GM12878 (cell line): ENCODE measurements at regions not wholly inside any gene's neighbourhood (a gene's known extent, or its start where the extent isn't known, plus 50 kb on each side); places are given as distances from the start of the nearest gene placed in this dataset.

Source experiments
- BHLHE40 ChIP-seq, 2 experiments: fragments of 450-650 bp in 1 of 2; IDR thresholded peaks; 2 replicates each; pipeline ENCODE4 v1.6.1; 2011 to 2017; ENCODE audit warnings: low read depth in 2 of 2, borderline replicate concordance in 1 of 2, improper control_type of control experiment in 1 of 2, low read length in 1 of 2, mild to moderate bottlenecking in 1 of 2
- CREB1 ChIP-seq: IDR thresholded peaks from 2 replicates; pipeline ENCODE4 v1.6.1; 2012; ENCODE audit warnings: low read depth, mild to moderate bottlenecking, inconsistent platforms
- ETV6 ChIP-seq, 2 experiments: fragments of 450-650 bp in 1 of 2; IDR thresholded peaks in 1 of 2; conservative IDR thresholded peaks in 1 of 2; 2 replicates each; pipeline ENCODE4 v1.6.1; 2014; ENCODE audit warnings: antibody characterized with exemption in 1 of 2, borderline replicate concordance in 1 of 2, low read depth in 1 of 2, mild to moderate bottlenecking in 1 of 2, moderate library complexity in 1 of 2
- HCFC1 ChIP-seq: fragments of 150-350 bp; IDR thresholded peaks from 2 replicates; pipeline ENCODE4 v1.6.1; 2014; ENCODE audit warnings: low read length
- IKZF2 ChIP-seq, 2 experiments: fragments of 450-650 bp; IDR thresholded peaks; 2 replicates each; pipeline ENCODE4 v1.6.1; 2017; ENCODE audit warnings: mild to moderate bottlenecking in 2 of 2, moderate library complexity in 2 of 2
- KAT2A ChIP-seq: conservative IDR thresholded peaks from 2 replicates; pipeline ENCODE4 v1.6.1; 2011; ENCODE audit warnings: low read depth, low read length; ENCODE audit not compliant: control insufficient read depth
- KLF5 ChIP-seq: fragments of 450-650 bp; IDR thresholded peaks from 2 replicates; pipeline ENCODE4 v1.6.1; 2014; ENCODE audit warnings: mild to moderate bottlenecking; ENCODE audit not compliant: partially characterized antibody
- MYC ChIP-seq: IDR thresholded peaks from 2 replicates; pipeline ENCODE4 v1.6.1; 2011; ENCODE audit warnings: mild to moderate bottlenecking, low read length, moderate library complexity, inconsistent platforms; ENCODE audit not compliant: insufficient read depth, insufficient replicate concordance, insufficient read length, severe bottlenecking
- NRF1 ChIP-seq: conservative IDR thresholded peaks from 2 replicates; pipeline ENCODE4 v1.6.1; 2011; ENCODE audit warnings: mild to moderate bottlenecking, low read depth, low read length, improper control_type of control experiment
- PAX8 ChIP-seq: fragments of 450-650 bp; IDR thresholded peaks from 2 replicates; pipeline ENCODE4 v1.6.1; 2017; ENCODE audit warnings: mild to moderate bottlenecking, moderate library complexity
- RCOR1 ChIP-seq: conservative IDR thresholded peaks from 2 replicates; pipeline ENCODE4 v1.6.1; 2012; ENCODE audit warnings: low read depth, low read length, improper control_type of control experiment
- SIX5 ChIP-seq: IDR thresholded peaks from 2 replicates; pipeline ENCODE4 v1.6.1; 2011; ENCODE audit warnings: mild to moderate bottlenecking, low read depth, low read length, moderate library complexity; ENCODE audit not compliant: severe bottlenecking
- SPI1 ChIP-seq: IDR thresholded peaks from 2 replicates; pipeline ENCODE4 v1.6.1; 2011; ENCODE audit warnings: low read depth, mild to moderate bottlenecking, low read length, moderate library complexity, borderline replicate concordance; ENCODE audit not compliant: insufficient read depth
- STAT3 ChIP-seq: IDR thresholded peaks from 2 replicates; pipeline ENCODE4 v1.6.1; 2011; ENCODE audit warnings: low read depth, low read length, improper control_type of control experiment
- ZBTB40 ChIP-seq: fragments of 450-650 bp; IDR thresholded peaks from 2 replicates; pipeline ENCODE4 v1.6.1; 2016; ENCODE audit warnings: mild to moderate bottlenecking, moderate library complexity, borderline replicate concordance
- ZNF207 ChIP-seq: fragments of 450-650 bp; IDR thresholded peaks from 2 replicates; pipeline ENCODE4 v1.6.1; 2014; ENCODE audit warnings: antibody characterized with exemption, mild to moderate bottlenecking, borderline replicate concordance
- TF ChIP-seq, protein P1 (sequence below): IDR thresholded peaks from 2 replicates; pipeline ENCODE4 v1.6.1; 2012; ENCODE audit warnings: mild to moderate bottlenecking, low read depth, low read length
- TF ChIP-seq, protein P2 (sequence below): fragments of 450-650 bp; IDR thresholded peaks from 2 replicates; pipeline ENCODE4 v1.6.1; 2018; ENCODE audit warnings: mild to moderate bottlenecking, low read depth, moderate library complexity; ENCODE audit not compliant: partially characterized antibody

GRCh38 chrX:94932278-94932965 lies 1258.4 kb downstream of the FAM133A start (continued):
- TF ChIP-seq BHLHE40 (IDR thresholded peaks at IDR 0.05; ENCODE audit: borderline replicate concordance in 1 of 2, low read depth in 2 of 2, low read length in 1 of 2) (peak in 1 of 2 experiments; percentile 20; a peak in 1 of 4 replicates), SPI1 (peak; percentile 57; the same call in 1 of the 2 replicates), NRF1 (no peak), HCFC1 (no peak), ZNF207 (no peak), IKZF2 (IDR thresholded peaks at IDR 0.05) (peak; percentile 26 to 57; a peak in 2 of 4 replicates), ZBTB40 (no peak), RCOR1 (no peak), CREB1 (no peak), PAX8 (no peak), MYC (no peak), KLF5 (no peak), ETV6 (conservative IDR thresholded peaks at IDR 0.05 in 1 of 2, IDR thresholded peaks at IDR 0.05 in 1 of 2; ENCODE audit: borderline replicate concordance in 1 of 2, low read depth in 1 of 2) (no peak), KAT2A (no peak), SIX5 (no peak), STAT3 (no peak)
- TF ChIP-seq, protein P1, sequence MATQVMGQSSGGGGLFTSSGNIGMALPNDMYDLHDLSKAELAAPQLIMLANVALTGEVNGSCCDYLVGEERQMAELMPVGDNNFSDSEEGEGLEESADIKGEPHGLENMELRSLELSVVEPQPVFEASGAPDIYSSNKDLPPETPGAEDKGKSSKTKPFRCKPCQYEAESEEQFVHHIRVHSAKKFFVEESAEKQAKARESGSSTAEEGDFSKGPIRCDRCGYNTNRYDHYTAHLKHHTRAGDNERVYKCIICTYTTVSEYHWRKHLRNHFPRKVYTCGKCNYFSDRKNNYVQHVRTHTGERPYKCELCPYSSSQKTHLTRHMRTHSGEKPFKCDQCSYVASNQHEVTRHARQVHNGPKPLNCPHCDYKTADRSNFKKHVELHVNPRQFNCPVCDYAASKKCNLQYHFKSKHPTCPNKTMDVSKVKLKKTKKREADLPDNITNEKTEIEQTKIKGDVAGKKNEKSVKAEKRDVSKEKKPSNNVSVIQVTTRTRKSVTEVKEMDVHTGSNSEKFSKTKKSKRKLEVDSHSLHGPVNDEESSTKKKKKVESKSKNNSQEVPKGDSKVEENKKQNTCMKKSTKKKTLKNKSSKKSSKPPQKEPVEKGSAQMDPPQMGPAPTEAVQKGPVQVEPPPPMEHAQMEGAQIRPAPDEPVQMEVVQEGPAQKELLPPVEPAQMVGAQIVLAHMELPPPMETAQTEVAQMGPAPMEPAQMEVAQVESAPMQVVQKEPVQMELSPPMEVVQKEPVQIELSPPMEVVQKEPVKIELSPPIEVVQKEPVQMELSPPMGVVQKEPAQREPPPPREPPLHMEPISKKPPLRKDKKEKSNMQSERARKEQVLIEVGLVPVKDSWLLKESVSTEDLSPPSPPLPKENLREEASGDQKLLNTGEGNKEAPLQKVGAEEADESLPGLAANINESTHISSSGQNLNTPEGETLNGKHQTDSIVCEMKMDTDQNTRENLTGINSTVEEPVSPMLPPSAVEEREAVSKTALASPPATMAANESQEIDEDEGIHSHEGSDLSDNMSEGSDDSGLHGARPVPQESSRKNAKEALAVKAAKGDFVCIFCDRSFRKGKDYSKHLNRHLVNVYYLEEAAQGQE: no peak
- TF ChIP-seq, protein P2, sequence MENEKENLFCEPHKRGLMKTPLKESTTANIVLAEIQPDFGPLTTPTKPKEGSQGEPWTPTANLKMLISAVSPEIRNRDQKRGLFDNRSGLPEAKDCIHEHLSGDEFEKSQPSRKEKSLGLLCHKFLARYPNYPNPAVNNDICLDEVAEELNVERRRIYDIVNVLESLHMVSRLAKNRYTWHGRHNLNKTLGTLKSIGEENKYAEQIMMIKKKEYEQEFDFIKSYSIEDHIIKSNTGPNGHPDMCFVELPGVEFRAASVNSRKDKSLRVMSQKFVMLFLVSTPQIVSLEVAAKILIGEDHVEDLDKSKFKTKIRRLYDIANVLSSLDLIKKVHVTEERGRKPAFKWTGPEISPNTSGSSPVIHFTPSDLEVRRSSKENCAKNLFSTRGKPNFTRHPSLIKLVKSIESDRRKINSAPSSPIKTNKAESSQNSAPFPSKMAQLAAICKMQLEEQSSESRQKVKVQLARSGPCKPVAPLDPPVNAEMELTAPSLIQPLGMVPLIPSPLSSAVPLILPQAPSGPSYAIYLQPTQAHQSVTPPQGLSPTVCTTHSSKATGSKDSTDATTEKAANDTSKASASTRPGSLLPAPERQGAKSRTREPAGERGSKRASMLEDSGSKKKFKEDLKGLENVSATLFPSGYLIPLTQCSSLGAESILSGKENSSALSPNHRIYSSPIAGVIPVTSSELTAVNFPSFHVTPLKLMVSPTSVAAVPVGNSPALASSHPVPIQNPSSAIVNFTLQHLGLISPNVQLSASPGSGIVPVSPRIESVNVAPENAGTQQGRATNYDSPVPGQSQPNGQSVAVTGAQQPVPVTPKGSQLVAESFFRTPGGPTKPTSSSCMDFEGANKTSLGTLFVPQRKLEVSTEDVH: no peak
